GM23338 (cell line): ENCODE measurements at regions not wholly inside any gene's neighbourhood (a gene's known extent, or its start where the extent isn't known, plus 50 kb on each side); places are given as distances from the start of the nearest gene placed in this dataset.

Experiments
- ATAC-seq: fragments of 200-7000 bp; cut with Tn5 transposase; 3 replicates; pipeline ENCODE4 v1.9.1; 2020
- DNase-seq: peaks from one replicate; pipeline ENCODE4 v3.0.0-alpha.2; 2015; ENCODE audit warnings: low spot score
- H2AFZ ChIP-seq: fragments of 200-600 bp; sonication (generic); 2 replicates; pipeline ENCODE4 v1.8.0; 2016; ENCODE audit warnings: antibody characterized with exemption, mild to moderate bottlenecking, moderate library complexity
- H3F3A ChIP-seq: fragments of 200-600 bp; sonication (generic); replicated peaks from 2 replicates; pipeline ENCODE4 v1.8.0; 2017; ENCODE audit warnings: antibody characterized with exemption, mixed run types, low read depth
- H3K27ac ChIP-seq: fragments of 200-600 bp; sonication (generic); 2 replicates; pipeline ENCODE4 v1.6.1; 2016; ENCODE audit warnings: low read depth
- H3K27me3 ChIP-seq: fragments of 200-600 bp; sonication (generic); 2 replicates; pipeline ENCODE4 v1.8.0; 2016; ENCODE audit warnings: mild to moderate bottlenecking, mixed run types, moderate library complexity; ENCODE audit not compliant: insufficient read depth
- H3K36me3 ChIP-seq: fragments of 200-600 bp; sonication (generic); 2 replicates; pipeline ENCODE4 v1.8.0; 2016; ENCODE audit warnings: mild to moderate bottlenecking; ENCODE audit not compliant: insufficient read depth
- H3K4me1 ChIP-seq: fragments of 200-600 bp; sonication (generic); 2 replicates; pipeline ENCODE4 v1.8.0; 2016; ENCODE audit warnings: mild to moderate bottlenecking, moderate library complexity; ENCODE audit not compliant: insufficient read depth
- H3K4me2 ChIP-seq: fragments of 200-600 bp; sonication (generic); 2 replicates; pipeline ENCODE4 v1.7.1; 2017; ENCODE audit warnings: mixed run types
- H3K4me3 ChIP-seq: fragments of 200-600 bp; sonication (generic); 2 replicates; pipeline ENCODE4 v1.6.1; 2016; ENCODE audit warnings: mixed run types
- H3K79me2 ChIP-seq: fragments of 200-600 bp; sonication (generic); replicated peaks from 2 replicates; pipeline ENCODE4 v1.8.0; 2017; ENCODE audit warnings: mild to moderate bottlenecking; ENCODE audit not compliant: insufficient read depth
- H3K9me2 ChIP-seq: fragments of 200-600 bp; sonication (generic); 2 replicates; pipeline ENCODE4 v1.8.0; 2017; ENCODE audit not compliant: insufficient read depth
- H4K20me1 ChIP-seq: fragments of 200-600 bp; sonication (generic); replicated peaks from 2 replicates; pipeline ENCODE4 v1.8.0; 2017; ENCODE audit warnings: mild to moderate bottlenecking; ENCODE audit not compliant: insufficient read depth
- H3K27ac Mint-ChIP-seq: 2 replicates; pipeline ENCODE4 v1.8.0; 2020; ENCODE audit warnings: inconsistent platforms, mild to moderate bottlenecking, moderate library complexity, mixed read lengths
- H3K27me3 Mint-ChIP-seq: 3 replicates; pipeline ENCODE4 v1.8.0; 2022; ENCODE audit warnings: low read depth, mild to moderate bottlenecking, moderate library complexity, mixed read lengths, inconsistent platforms; ENCODE audit not compliant: insufficient read depth, poor library complexity
- H3K36me3 Mint-ChIP-seq: 3 replicates; pipeline ENCODE4 v1.8.0; 2021; ENCODE audit warnings: low read depth, mild to moderate bottlenecking, inconsistent platforms, moderate library complexity, mixed read lengths
- H3K4me1 Mint-ChIP-seq: 3 replicates; pipeline ENCODE4 v1.8.0; 2020; ENCODE audit warnings: mild to moderate bottlenecking, inconsistent platforms, mixed read lengths
- H3K4me3 Mint-ChIP-seq: 3 replicates; pipeline ENCODE4 v1.8.0; 2021; ENCODE audit warnings: moderate library complexity, mild to moderate bottlenecking, inconsistent platforms, mixed read lengths
- H3K9me3 Mint-ChIP-seq: 3 replicates; pipeline ENCODE4 v1.8.0; 2020; ENCODE audit warnings: moderate library complexity, mild to moderate bottlenecking, inconsistent platforms, mixed read lengths
- CREB1 ChIP-seq: fragments of 250-450 bp; sonication (Bioruptor Pico); IDR thresholded peaks from 2 replicates; pipeline ENCODE4 v1.5.0; 2020; ENCODE audit warnings: low read depth, mild to moderate bottlenecking, moderate library complexity
- CTCF ChIP-seq, 2 experiments: fragments of 200-600 bp in 1 of 2; sonication (generic) in 1 of 2; conservative IDR thresholded peaks; 2 replicates each; pipeline versions ENCODE4 v1.5.1 to v1.6.1; 2016 to 2017; ENCODE audit warnings: antibody characterized with exemption in 2 of 2, low read depth in 2 of 2, mild to moderate bottlenecking in 2 of 2, moderate library complexity in 1 of 2
- EZH2 ChIP-seq: fragments of 200-600 bp; sonication (generic); IDR thresholded peaks from one replicate; pipeline ENCODE4 v1.8.0; 2017; ENCODE audit warnings: antibody characterized with exemption, mild to moderate bottlenecking, low read depth; ENCODE audit not compliant: unreplicated experiment
- EZH2phosphoT487 ChIP-seq: fragments of 200-600 bp; sonication (generic); IDR thresholded peaks from one replicate; pipeline ENCODE4 v1.8.1; 2018; ENCODE audit warnings: antibody characterized with exemption; ENCODE audit not compliant: unreplicated experiment
- JUNB ChIP-seq: IDR thresholded peaks from one replicate; pipeline ENCODE4 v1.6.1; 2016; ENCODE audit warnings: antibody characterized with exemption; ENCODE audit not compliant: unreplicated experiment
- NANOG ChIP-seq: IDR thresholded peaks from 2 replicates; pipeline ENCODE4 v1.6.1; 2016; ENCODE audit warnings: antibody characterized with exemption, borderline replicate concordance
- STAT1 ChIP-seq: IDR thresholded peaks from one replicate; pipeline ENCODE4 v1.6.1; 2016; ENCODE audit warnings: antibody characterized with exemption; ENCODE audit not compliant: unreplicated experiment
- ZNF114 ChIP-seq: fragments of 250-450 bp; sonication (Bioruptor Pico); IDR thresholded peaks from 2 replicates; pipeline ENCODE4 v1.5.0; 2020; ENCODE audit warnings: mild to moderate bottlenecking, moderate library complexity
- ZNF331 ChIP-seq: fragments of 250-450 bp; sonication (Bioruptor Pico); IDR thresholded peaks from 2 replicates; pipeline ENCODE4 v1.5.0; 2020; ENCODE audit warnings: low read depth, mild to moderate bottlenecking, moderate library complexity
- TF ChIP-seq, protein P1 (sequence below): fragments of 250-450 bp; sonication (Bioruptor Pico); IDR thresholded peaks from 2 replicates; pipeline ENCODE4 v1.5.0; 2020; ENCODE audit warnings: mild to moderate bottlenecking, moderate library complexity
- TF ChIP-seq, protein P2 (sequence below): IDR thresholded peaks from one replicate; pipeline ENCODE4 v1.6.1; 2018; ENCODE audit warnings: antibody characterized with exemption; ENCODE audit not compliant: unreplicated experiment
- TF ChIP-seq, protein P3 (sequence below): IDR thresholded peaks from 2 replicates; pipeline ENCODE4 v1.6.1; 2016; ENCODE audit warnings: antibody characterized with exemption

DNA sequence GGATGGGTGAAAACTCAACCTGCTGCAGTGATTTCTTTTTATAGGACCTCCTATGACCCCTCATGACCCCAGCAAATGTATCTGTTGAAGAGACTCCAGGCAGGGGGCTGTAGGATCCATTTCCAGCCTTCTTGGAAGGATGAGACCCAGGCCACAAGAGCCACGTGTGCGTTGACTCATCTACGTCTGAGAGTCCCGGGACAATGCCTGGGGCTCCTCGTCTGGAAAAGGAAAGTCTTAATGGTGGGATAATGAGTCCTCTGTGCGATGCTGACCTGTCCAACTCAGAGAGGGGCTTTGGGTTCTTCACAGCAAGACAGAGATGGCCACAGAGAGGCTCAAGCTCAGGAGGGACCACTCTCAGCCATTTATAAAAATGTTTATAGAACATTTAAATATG, 80.8 kb downstream of the SMIM21 start:
- peaks cover 12% of the 10 kb centered on the region for H3K9me3 Mint-ChIP-seq
- H3K9me2 ChIP-seq, result 0 out of 2 replicates have a peak, but pooled peaks cover 5% of the 10 kb centered on the region
- H3K79me2 ChIP-seq, result no peaks in the 10 kb centered on the region
- H4K20me1 ChIP-seq, result no peaks in the 10 kb centered on the region
- peaks cover 12% of the 10 kb centered on the region for H3K36me3 Mint-ChIP-seq
- H3K27me3 ChIP-seq, result peaks cover 14% of the 10 kb centered on the region; the same call in 1 of the 2 replicates
- no peak overlapping the region for H3K4me3 Mint-ChIP-seq
- H3F3A ChIP-seq, result no peaks in the 10 kb centered on the region
- H3K27ac ChIP-seq, result no peak overlapping the region
- H3K36me3 ChIP-seq, result no peaks in the 10 kb centered on the region
- H3K4me3 ChIP-seq, result no peak overlapping the region
- H3K27ac Mint-ChIP-seq, result no peak overlapping the region
- no peak overlapping the region for H2AFZ ChIP-seq
- no peak for ATAC-seq
- TF ChIP-seq JUNB, result no peak
- no peak for TF ChIP-seq STAT1
- TF ChIP-seq CREB1 (CRISPR knock-in tag), result no peak
- TF ChIP-seq, protein P1, sequence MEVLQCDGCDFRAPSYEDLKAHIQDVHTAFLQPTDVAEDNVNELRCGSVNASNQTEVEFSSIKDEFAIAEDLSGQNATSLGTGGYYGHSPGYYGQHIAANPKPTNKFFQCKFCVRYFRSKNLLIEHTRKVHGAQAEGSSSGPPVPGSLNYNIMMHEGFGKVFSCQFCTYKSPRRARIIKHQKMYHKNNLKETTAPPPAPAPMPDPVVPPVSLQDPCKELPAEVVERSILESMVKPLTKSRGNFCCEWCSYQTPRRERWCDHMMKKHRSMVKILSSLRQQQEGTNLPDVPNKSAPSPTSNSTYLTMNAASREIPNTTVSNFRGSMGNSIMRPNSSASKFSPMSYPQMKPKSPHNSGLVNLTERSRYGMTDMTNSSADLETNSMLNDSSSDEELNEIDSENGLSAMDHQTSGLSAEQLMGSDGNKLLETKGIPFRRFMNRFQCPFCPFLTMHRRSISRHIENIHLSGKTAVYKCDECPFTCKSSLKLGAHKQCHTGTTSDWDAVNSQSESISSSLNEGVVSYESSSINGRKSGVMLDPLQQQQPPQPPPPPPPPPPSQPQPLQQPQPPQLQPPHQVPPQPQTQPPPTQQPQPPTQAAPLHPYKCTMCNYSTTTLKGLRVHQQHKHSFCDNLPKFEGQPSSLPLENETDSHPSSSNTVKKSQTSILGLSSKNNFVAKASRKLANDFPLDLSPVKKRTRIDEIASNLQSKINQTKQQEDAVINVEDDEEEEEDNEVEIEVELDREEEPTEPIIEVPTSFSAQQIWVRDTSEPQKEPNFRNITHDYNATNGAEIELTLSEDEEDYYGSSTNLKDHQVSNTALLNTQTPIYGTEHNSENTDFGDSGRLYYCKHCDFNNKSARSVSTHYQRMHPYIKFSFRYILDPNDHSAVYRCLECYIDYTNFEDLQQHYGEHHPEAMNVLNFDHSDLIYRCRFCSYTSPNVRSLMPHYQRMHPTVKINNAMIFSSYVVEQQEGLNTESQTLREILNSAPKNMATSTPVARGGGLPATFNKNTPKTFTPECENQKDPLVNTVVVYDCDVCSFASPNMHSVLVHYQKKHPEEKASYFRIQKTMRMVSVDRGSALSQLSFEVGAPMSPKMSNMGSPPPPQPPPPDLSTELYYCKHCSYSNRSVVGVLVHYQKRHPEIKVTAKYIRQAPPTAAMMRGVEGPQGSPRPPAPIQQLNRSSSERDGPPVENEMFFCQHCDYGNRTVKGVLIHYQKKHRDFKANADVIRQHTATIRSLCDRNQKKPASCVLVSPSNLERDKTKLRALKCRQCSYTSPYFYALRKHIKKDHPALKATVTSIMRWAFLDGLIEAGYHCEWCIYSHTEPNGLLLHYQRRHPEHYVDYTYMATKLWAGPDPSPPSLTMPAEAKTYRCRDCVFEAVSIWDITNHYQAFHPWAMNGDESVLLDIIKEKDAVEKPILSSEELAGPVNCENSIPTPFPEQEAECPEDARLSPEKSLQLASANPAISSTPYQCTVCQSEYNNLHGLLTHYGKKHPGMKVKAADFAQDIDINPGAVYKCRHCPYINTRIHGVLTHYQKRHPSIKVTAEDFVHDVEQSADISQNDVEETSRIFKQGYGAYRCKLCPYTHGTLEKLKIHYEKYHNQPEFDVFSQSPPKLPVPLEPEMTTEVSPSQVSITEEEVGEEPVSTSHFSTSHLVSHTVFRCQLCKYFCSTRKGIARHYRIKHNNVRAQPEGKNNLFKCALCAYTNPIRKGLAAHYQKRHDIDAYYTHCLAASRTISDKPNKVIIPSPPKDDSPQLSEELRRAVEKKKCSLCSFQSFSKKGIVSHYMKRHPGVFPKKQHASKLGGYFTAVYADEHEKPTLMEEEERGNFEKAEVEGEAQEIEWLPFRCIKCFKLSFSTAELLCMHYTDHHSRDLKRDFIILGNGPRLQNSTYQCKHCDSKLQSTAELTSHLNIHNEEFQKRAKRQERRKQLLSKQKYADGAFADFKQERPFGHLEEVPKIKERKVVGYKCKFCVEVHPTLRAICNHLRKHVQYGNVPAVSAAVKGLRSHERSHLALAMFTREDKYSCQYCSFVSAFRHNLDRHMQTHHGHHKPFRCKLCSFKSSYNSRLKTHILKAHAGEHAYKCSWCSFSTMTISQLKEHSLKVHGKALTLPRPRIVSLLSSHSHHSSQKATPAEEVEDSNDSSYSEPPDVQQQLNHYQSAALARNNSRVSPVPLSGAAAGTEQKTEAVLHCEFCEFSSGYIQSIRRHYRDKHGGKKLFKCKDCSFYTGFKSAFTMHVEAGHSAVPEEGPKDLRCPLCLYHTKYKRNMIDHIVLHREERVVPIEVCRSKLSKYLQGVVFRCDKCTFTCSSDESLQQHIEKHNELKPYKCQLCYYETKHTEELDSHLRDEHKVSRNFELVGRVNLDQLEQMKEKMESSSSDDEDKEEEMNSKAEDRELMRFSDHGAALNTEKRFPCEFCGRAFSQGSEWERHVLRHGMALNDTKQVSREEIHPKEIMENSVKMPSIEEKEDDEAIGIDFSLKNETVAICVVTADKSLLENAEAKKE (CRISPR knock-in tag), result no peak
- TF ChIP-seq NANOG, result no peak
- TF ChIP-seq, protein P2, sequence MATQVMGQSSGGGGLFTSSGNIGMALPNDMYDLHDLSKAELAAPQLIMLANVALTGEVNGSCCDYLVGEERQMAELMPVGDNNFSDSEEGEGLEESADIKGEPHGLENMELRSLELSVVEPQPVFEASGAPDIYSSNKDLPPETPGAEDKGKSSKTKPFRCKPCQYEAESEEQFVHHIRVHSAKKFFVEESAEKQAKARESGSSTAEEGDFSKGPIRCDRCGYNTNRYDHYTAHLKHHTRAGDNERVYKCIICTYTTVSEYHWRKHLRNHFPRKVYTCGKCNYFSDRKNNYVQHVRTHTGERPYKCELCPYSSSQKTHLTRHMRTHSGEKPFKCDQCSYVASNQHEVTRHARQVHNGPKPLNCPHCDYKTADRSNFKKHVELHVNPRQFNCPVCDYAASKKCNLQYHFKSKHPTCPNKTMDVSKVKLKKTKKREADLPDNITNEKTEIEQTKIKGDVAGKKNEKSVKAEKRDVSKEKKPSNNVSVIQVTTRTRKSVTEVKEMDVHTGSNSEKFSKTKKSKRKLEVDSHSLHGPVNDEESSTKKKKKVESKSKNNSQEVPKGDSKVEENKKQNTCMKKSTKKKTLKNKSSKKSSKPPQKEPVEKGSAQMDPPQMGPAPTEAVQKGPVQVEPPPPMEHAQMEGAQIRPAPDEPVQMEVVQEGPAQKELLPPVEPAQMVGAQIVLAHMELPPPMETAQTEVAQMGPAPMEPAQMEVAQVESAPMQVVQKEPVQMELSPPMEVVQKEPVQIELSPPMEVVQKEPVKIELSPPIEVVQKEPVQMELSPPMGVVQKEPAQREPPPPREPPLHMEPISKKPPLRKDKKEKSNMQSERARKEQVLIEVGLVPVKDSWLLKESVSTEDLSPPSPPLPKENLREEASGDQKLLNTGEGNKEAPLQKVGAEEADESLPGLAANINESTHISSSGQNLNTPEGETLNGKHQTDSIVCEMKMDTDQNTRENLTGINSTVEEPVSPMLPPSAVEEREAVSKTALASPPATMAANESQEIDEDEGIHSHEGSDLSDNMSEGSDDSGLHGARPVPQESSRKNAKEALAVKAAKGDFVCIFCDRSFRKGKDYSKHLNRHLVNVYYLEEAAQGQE, result no peak
- no peak for TF ChIP-seq EZH2phosphoT487
- TF ChIP-seq EZH2, result no peak
- TF ChIP-seq, protein P3, sequence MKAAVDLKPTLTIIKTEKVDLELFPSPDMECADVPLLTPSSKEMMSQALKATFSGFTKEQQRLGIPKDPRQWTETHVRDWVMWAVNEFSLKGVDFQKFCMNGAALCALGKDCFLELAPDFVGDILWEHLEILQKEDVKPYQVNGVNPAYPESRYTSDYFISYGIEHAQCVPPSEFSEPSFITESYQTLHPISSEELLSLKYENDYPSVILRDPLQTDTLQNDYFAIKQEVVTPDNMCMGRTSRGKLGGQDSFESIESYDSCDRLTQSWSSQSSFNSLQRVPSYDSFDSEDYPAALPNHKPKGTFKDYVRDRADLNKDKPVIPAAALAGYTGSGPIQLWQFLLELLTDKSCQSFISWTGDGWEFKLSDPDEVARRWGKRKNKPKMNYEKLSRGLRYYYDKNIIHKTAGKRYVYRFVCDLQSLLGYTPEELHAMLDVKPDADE, result no peak
- TF ChIP-seq ZNF114 (CRISPR knock-in tag), result no peak
- no peak for TF ChIP-seq ZNF331 (CRISPR knock-in tag)
- no peak for TF ChIP-seq CTCF (conservative IDR thresholded peaks at IDR 0.05; ENCODE audit: low read depth in 2 of 2)
- peaks cover 17% of the 10 kb centered on the region for H3K27me3 Mint-ChIP-seq
- no peak overlapping the region for H3K4me2 ChIP-seq
- no peak for DNase-seq
- H3K4me1 Mint-ChIP-seq, result peaks cover 34% of the 10 kb centered on the region
- H3K4me1 ChIP-seq, result peaks cover 39% of the 10 kb centered on the region
